Inflammatory macrophage treated with lipopolysaccharide for 1 hour (primary cell): ENCODE measurements at regions not wholly inside any gene's neighbourhood (a gene's known extent, or its start where the extent isn't known, plus 50 kb on each side); places are given as distances from the start of the nearest gene placed in this dataset.

Experiments
- DNase-seq, 2 donors: peaks; one replicate each; pipeline ENCODE4 v3.0.0-alpha.2; 2020 to 2022

DNA sequence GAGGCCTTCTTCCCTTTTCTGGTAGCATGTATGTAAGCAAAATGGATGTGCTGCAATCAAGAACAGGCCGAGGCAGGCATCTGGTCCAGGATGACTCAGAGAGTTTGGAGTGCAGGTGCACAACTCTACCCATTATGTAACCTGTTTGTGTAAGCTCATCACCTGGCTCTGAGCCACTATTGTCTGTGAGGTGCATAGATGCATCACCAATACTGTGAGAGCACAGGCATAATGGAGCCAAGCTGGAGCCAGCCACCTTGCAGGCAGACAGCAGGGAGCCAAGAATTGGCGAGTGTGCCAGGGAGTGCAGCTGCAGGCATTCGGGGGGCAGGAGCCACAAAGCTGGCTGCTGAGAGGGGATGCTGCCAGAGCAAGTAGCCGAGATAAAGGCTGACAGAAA is 549.9 kb upstream of the RGS18 start:
- no peak for DNase-seq

DNA sequence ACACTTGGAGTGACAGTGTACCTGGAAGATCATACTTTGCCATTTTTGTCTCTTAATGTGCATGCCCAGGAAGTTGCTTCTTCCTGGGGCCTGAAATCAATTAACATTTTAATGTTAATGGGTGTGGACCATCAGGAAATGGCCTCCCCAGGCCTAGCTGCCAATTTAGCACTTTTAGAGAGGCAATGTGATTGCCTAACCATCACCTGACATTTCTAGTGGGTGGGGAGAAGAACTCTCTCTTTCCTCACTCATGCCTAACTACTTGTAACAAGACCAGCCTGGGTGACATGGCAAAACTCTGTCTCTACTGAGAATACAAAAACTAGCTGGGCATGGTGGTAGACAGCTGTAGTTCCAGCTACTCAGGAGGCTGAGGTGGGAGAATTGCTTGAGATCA is 549.0 kb upstream of the RGS18 start:
- no peak for DNase-seq

DNA sequence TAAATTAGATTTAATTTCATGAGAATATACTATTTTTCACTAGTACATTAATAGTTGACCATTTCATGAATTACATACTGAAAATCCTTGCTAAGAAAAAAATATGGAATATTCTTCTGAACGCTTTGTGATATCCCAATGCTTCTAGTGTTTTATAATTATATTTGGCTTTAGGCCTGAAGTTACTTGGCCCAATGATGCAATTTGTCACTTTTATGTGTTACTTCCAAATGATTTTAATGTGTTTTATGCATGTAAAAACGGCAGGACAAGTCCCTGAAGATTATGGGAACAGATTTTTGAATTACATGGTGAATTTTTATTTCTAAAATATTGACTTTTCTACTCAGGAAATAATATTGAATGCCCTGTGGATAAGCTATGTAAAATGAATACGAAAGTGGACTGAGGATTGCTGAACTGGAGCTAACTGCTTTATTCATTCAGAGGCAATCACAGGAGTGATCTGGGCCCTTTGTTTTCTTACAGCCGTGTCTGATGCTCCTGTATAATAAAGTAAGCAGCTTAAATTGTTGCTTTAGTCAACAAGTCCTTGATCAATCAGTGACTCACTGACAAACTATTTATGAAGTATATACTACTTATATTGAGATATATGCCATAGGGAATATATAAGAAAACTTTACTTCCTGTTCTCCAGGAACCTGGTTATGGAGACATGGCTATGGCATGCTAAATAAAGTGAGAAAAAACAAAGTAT is 543.0 kb upstream of the RGS18 start:
- no peak for DNase-seq

DNA sequence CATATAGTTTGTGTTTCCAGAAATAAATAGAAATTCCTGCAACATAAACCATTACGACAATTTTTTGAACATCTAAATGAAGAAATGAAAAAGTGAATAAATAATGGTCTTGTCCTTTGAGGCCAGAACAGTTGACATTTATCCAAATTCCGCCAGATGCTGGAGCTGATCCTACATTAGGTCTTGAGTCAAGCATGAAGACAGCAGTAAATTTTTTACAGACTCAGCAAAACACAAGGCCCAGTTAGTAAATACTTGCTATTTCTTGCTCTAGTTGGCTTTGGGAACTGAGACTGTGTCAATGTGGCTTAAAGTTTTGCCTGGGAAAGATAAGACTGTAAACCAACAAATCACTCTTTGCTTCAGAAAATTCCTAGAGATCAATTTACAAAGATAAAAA is 540.1 kb upstream of the RGS18 start:
- no peak for DNase-seq

DNA sequence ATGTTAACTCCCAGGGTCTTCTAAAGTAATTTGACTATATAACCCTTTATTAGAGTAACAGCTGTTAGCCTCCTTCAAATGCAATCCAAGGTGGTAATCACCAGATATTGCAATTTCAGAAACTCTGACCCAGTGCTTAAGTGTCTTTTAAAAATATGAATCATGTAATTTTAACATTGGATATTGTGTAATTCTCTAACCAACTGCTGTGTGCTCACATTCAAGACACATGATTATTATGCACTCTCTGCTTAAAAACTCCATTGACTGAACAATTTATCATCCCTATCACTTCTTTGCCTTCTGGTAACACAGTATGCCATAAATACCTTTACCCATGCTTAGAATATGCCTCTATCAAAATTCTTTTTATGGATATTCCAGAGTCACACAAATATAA is 537.4 kb upstream of the RGS18 start:
- DNase-seq = no peak

DNA sequence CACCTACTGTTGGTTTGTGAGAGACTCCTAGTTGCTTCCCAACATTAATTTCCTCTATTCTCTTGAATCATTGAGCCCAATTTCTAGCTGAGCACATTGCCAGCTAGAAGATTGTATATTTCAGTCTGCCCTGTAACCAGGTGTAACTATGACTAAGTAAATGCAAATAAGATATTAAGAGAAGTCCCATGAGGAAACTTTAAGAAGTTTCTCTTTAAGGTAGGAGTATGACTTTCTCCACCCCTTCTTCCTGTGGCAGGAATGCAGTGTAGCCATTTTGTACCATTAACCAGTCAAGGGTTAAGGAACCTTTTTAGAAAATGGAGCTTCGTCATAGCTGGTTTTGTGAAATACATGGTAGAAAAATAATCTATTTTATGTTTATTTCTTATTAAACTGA is 534.2 kb upstream of the RGS18 start:
- DNase-seq = no peak

DNA sequence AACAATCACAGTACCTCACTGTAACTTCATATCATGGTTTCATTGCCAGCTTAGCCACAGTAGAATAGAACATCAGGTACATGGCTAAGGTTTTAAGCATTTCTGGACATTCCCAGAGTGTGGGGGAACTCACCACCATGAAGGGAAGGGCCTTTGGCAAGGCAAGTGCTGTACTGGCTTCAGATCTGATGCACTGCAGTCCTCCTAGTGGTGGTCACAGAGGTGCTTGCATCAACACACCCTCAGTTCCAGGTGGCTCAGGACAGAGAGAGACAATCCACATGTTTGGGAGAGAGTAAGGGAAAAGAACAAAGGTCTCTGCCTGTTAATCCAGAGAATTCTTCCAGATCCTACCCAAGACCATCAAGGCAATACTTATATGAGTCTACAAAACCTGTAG is 528.4 kb upstream of the RGS18 start:
- DNase-seq = no peak

DNA sequence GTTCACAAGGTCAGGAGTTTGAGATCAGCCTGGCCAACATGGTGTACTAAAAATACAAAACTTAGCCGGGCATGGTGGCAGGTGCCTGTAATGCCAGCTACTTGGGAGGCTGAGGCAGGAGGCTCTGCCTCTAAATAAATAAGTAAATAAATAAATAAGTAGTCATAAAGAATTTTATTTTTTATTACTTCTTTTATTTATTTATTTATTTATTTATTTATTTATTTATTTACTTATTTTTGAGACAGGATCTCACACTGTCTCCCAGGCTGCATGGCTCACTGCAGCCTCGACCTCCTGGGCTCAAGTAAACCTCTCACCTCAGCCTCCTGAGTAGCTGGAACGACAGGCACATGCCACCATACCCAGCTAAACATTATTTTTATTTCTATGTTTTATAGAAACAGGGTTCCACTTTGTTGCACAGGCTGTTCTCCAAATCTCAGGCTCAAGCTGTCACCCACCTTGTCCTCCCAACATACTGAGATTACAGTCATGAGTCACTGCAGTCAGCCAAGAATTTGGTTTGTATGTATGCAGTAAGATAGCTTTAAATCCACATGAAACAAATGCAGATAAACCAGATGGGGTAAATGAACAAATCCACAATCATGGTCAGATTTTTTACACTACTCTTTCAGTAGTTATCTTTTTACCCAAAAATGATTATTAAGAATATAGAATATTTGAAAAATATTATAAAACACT is 523.3 kb upstream of the RGS18 start:
- no peak for DNase-seq

DNA sequence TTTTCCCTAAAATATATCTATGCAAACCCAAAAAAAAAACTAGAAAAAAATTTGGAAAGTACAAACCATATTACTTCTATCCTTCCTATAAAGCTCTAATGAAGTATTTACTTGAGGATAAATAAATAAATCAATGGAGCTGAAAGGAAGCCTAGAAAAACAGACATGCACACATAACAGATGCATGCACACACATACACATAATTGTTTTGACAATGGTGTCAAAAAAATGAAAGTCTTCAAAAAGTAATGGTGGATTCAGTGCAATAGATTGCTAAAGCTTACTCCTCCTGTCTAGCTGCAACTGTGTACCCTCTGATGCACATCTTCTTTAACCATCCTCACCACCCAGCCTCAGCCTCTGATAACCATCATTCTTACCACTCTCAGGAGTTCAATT is 521.9 kb upstream of the RGS18 start:
- DNase-seq = no peak

DNA sequence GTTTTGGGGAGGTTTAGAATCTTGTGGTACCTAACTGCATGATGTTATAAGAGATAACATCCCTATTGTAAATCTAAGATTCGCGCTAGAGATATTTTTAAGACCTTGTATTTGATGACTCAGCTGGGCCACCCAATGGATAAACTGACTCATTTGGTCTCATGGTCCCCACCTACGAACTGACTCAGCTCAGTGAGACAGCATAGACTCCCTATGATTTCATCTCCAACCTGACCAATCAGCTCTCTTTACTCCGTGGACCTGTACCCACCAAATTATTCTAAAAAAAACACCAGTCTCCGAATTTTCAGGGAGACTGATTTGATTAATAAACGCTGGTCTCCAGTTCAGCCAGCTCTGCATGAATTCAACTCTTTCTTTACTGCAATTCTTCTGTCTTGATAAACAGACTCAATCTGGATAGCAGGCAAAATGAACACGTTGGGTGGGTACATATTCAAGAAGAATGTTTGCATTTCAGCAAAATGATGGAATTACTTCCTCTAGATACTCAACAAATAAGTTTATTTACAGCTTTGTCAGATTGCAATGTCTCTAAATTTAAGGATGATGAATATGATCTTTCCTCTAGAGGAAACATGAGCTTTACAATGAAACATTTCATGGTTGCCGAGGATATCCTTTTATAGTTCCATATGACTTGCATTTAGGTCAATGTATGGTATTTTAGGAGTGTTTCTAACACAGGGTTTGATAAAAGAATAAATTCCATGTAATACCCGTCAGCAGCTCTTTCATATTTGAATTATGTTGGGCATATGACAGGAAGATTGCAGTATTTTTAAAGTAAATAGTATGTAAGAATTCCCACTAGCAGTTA is 516.6 kb upstream of the RGS18 start:
- no peak for DNase-seq

DNA sequence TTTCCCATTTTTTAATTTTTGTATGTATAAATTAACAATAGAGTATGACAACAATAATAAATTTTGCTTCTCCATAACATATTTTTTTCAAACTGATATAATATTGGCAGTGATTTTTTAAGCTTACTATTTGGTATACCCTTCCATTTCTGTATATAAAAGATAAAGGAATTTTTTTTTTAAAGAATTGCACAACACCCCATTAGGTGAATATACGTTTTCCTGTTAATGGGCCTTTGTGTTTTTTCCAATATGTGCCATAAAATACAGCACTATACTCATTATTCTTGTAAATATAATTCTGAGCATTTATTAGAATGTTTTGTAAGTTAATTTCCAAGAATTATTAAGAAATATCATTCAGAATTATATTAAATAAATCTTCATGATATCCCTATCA is 515.2 kb upstream of the RGS18 start:
- DNase-seq = no peak

DNA sequence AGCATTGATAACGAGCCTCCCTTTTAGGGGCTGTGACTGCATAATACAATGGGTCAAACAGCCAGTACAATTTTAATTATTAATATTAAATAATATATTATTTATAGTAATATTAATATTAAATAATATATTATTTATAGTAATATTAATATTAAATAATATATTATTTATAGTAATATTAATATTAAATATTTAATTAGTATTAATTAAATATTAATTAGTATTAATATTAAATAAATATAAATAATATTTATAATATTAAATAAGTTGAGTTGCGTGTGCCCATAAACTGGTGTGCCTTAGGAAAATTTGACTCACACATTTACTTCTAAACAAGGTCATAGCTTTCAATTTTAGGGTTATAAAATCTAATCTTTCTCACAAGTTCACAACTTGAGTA is 509.3 kb upstream of the RGS18 start:
- no peak for DNase-seq

DNA sequence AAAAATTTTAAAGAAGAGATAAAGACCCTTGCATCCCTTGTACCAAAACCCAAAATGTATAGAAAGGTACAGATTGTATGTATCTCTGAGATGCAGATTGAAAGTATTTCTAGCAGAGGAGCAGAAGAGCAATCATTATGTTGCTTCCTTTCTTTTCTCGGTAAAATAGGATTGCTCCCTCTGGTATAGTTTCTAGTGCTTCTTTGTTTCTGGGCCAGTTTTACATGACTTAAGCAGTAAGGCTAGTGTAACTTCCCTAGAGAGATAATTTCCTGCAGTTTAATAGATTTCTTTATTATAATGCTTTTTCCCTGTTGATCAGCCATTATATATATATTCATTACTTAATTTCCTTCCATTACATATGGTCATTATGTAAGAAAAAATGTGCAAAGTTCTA is 496.2 kb upstream of the RGS18 start:
- no peak for DNase-seq

DNA sequence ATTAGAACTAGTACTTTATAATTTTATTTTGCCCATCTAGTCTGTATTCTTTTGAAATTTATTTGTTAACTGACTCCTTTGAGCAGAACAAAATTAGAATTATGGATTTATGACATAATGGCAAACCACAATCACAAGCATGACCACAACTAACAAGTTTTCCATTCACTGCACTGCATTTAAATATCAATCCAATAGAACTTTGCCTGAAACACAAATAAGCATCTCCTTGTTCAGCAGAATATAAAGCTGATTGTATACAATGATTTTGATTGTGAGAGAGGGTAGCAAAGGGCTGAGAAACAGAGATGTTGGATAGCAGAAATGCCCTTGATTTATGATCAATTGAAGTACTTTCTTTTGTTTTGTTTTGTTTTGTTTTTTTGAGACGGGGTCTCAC is 495.5 kb upstream of the RGS18 start:
- no peak for DNase-seq

DNA sequence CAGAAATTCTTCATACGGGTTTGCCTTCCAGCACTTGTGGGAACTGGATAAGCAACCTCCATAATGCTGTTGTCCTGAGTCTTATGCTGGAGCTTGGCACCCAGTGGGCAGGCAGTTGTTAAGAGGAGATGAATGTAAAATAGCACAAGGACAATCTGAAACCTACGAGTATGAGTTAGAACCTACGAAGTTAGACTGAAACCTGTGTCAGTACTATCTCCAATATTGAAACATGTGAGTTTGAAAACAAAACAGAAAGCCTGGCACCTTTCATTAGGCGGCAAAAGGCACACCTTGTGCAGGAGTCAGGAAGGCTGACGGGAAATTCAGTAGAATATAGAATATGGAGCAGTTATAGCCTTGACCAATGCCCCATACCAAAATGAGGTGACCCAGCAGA is 489.7 kb upstream of the RGS18 start:
- DNase-seq = no peak

DNA sequence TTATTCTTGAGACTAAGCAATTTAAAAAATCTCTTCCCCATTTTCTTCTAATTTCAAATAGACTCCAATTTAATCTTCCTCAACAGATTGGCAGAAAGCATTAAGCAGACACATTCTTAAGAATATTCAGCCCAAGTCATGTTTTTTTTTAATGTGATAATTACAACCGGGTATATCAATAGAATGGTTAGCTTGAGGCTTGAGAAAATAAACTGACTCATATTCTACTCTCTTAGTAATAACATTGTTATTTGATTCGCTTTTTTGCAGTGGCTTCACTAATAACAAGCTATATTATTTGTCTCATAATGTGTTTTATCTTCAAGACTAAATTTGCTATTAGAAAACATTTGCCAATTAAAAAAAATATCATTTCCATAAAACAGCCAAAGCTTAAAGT is 488.6 kb upstream of the RGS18 start:
- DNase-seq = no peak

DNA sequence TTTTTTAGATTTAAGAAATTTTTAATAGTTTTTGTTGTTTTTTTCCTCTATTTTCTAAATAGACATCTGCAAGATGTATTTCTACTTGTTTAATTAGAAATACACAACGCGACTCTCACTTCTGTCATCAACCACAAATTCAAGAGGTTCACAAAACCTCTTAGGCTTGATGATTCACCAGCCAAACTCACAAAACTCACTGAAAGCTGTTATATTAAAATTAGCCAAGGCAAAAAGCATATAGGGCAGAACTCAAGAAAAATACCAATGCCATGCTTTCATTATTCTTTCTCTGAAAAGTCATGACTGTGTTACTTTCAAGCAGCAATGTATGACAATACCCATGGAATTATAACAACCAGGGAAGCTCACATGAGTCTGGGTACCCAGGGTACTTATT is 487.0 kb upstream of the RGS18 start:
- DNase-seq = no peak

DNA sequence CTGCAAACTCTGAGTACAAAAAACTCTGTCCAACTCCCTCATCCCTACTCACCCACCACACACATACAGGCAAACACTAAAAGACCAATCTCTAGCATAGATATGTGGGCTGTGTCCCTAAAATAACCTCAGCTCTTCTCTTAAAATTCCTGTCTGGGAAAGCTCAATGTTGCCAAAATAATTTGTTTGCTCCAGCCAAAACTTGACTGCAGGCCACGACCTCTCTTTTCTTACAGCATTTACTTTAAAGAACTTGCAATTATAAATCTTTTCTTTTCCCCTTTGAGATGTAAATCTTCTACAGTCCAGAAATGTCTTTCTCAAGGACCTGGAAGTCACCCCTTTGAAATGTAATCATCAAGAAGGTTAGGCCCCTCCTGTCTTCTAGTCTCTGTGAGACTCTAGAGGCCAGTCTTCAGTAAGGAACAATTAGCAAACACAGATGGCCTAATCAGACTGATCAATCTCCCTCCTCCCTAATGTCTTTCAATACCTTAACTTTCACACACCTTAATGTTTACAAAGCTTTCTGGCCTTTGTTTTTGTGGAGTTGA is 483.6 kb upstream of the RGS18 start:
- no peak for DNase-seq

DNA sequence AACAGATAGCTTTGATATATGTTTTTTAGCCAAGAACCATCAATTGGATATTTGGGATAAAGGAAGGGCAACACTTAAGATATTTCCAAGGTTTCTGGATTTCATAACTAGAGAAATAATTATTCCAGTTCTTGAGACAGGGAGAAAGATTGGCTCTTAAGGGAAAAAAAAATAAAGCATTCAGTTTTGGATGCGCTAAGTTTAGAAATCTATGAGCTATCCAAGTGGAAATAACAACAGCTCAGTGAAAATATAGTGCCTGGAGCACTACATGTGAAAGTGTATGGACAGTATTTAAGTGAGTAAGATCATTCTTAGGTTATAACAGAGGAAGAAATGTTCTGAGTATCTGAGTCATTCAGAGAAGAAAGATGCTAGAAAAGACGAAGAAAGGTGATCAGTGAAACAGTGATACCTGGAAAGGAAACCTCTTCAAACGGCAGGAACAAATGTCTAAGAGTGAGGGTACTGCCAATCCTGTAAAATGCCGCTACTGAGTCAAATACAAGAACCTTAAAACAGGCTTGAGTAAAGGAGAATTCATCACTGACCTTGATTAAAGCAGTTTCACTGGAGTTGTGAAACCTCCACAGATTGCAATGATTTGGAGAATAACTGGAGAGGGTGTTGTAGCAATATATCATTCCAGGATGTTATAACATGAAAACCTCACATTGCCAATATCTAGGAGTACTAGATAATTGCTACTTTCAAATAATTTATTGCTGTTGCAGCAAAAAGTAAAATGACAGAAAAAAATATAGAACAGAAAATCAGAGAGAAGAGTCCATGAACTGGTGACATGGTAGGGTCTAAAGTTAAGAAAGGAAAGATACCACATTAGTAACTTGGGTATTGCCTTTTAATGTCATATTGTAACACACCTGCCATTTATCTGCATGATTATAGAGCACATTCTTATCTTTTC is 482.1 kb upstream of the RGS18 start:
- DNase-seq = no peak

DNA sequence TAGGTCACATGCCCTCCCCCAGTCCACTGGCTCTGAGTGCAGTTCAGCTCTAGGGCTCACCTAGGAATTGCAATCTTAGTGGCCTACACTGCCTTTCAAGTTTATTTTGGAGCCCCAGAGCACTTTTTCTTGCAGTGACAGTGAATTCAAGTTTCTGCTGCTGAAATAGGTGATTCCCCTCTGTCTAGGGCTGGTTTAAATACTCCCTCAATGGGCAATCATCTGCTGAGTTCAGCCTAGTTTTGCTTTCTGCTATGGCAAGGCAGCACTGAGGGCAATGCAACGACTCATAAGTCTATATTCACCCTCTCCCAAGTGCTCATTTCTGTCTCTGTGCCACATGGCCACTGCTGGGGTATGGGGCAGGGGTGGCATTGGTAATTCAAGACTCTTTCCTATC is 472.6 kb upstream of the RGS18 start:
- DNase-seq = no peak

DNA sequence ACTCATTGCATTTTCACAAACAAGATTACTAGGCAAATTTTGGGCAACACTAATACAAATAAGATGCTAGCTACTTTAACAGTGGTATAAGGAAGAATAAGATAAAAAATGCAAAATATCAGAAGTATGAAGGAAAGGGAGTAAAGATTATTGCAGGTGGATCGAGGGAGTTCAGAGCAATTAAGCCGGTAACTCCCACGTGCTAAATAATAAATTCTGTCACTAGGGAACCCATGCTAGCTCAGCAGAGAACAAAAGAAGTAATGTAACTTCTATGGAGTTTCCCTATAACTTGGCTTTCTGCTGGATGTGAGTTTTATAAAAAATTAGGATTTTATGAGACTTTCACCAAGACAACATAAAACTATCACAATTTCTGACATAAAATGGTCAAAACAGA is 470.5 kb upstream of the RGS18 start:
- DNase-seq = no peak

DNA sequence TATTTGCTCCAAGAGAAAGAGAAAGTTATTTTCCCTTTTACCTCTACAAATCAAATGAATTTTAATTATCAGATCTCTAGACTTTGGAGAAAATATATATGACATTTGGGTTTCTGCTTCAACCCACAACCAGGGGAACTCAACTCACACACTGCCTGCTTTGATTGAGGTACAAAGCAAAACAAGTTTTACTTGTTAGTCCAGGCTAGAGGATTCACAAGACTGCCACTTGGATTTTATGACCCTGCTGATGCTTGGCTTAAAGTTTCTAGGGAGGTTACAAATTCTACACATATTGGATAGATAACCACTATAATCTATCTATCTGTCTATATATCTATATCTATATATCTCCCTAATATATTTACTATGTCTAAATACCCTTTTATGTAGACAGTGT is 467.3 kb upstream of the RGS18 start:
- no peak for DNase-seq

DNA sequence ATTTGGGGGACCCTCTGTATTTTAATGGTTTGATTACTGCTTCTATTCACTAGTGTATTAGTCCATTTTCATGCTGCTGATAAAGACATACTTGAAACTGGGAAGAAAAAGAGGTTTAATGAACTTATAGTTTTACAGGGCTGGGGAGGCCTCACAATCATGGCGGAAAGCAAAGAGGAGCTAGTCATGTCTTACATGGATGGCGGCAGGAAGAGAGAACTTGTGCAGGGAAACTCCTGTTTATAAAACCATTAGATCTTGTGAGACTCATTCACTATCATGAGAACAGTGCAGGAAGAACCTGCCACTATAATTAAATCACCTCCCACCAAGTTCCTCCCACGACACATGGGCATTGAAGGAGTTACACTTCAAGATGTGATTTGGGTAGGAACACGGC is 464.5 kb upstream of the RGS18 start:
- no peak for DNase-seq
